ENCODE measurements at regions not wholly inside any gene's neighbourhood (a gene's known extent, or its start where the extent isn't known, plus 50 kb on each side); places are given as distances from the start of the nearest gene placed in this dataset.

DNA sequence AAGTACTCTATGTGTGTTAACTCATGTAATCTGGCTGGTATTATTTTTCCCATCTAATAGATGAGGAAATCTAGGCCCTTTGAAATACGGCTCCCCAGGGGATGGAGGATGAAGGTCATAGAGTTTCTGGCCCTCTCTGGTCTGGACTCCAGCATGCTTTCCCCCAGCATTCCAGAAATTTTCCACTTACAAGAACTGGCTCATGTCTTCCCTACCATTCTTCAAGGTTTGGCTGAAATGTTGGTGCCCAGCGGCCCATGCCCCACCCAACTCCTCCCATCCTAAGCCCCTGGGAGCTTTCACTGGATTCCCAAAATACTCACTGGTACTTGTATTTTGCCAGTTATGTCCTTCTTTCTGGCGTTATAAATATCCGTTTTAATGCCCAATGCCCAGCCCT, 237.5 kb upstream of the NLRP1 start:
- WGBS, 2 donors (ENCODE audit: low coverage in 1 of 2), result 43 to 79% methylated on average over 2 to 4 of the region's 4 CpGs
- no peaks in the 10 kb centered on the region for H3K36me3 ChIP-seq
- no peaks in the 10 kb centered on the region for H3K4me1 ChIP-seq
- peaks cover 73% of the 10 kb centered on the region for H3K27me3 ChIP-seq
- peaks cover 0 to under 1% (median 0%) of the 10 kb centered on the region in 3 donors for H3K9me3 ChIP-seq
- H3K4me3 ChIP-seq, result no peak overlapping the region
- ATAC-seq, result no peak
- TF ChIP-seq POLR2AphosphoS5 (IDR thresholded peaks at IDR 0.05) (no peak), POLR2A (IDR thresholded peaks at IDR 0.05) (no peak), EP300 (IDR thresholded peaks at IDR 0.05) (no peak)
- TF ChIP-seq, protein P1, sequence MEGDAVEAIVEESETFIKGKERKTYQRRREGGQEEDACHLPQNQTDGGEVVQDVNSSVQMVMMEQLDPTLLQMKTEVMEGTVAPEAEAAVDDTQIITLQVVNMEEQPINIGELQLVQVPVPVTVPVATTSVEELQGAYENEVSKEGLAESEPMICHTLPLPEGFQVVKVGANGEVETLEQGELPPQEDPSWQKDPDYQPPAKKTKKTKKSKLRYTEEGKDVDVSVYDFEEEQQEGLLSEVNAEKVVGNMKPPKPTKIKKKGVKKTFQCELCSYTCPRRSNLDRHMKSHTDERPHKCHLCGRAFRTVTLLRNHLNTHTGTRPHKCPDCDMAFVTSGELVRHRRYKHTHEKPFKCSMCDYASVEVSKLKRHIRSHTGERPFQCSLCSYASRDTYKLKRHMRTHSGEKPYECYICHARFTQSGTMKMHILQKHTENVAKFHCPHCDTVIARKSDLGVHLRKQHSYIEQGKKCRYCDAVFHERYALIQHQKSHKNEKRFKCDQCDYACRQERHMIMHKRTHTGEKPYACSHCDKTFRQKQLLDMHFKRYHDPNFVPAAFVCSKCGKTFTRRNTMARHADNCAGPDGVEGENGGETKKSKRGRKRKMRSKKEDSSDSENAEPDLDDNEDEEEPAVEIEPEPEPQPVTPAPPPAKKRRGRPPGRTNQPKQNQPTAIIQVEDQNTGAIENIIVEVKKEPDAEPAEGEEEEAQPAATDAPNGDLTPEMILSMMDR (IDR thresholded peaks at IDR 0.05), result no peak
- no peak overlapping the region for H3K27ac ChIP-seq

DNA sequence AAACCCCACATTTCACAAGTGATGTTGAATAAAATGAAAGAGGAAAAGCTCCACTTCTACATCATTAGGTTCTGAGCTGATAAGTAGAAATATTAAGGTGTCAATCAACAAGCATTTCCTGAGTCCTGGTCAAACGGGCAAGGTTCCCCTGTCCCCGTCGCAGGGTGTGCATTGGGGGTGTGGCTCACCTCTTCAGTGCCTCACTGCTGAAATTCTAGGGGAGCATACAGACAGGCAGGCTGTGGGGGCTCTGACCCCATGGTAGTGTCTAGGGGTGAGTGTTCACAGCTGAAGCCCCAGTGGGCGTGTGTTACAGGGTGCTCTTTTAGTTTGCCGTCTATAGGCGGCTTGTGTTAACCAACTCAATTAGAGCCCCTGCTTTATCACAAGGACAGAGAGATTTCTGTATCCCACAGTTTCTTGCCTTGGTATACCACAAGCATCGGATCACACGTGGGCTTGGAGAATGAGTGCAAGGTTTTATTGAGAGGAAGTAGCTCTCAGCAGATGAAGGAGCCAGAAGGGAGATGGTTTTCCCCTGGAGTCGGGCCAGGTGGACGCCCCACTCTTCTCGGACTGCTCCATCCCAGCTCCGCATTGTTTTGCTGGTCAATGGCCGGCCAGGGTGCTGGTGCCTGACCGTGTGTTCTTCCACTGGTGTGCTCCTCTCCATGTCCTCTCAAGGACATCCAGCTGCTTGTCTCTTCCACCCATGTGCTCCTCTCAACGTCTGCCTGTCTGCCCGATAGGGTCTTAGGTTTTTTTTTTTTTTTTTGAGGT, 238.2 kb upstream of the NLRP1 start:
- 74 to 80% methylated on average over 4 to 9 of the region's 16 CpGs for WGBS, 2 donors (ENCODE audit: low coverage in 1 of 2)
- Histone ChIP-seq H3K4me1 (no peaks in the 10 kb centered on the region), H3K27ac (no peak overlapping the region), H3K27me3 (peaks cover 73% of the 10 kb centered on the region), H3K4me3 (no peak overlapping the region), H3K9me3 (peaks cover 0 to 7% (median 0%) of the 10 kb centered on the region in 3 donors), H3K36me3 (no peaks in the 10 kb centered on the region)
- no peak for TF ChIP-seq POLR2A (IDR thresholded peaks at IDR 0.05)
- no peak for TF ChIP-seq POLR2AphosphoS5 (IDR thresholded peaks at IDR 0.05)
- TF ChIP-seq, protein P1 (IDR thresholded peaks at IDR 0.05), result no peak
- no peak for TF ChIP-seq EP300 (IDR thresholded peaks at IDR 0.05)
- no peak for ATAC-seq

DNA sequence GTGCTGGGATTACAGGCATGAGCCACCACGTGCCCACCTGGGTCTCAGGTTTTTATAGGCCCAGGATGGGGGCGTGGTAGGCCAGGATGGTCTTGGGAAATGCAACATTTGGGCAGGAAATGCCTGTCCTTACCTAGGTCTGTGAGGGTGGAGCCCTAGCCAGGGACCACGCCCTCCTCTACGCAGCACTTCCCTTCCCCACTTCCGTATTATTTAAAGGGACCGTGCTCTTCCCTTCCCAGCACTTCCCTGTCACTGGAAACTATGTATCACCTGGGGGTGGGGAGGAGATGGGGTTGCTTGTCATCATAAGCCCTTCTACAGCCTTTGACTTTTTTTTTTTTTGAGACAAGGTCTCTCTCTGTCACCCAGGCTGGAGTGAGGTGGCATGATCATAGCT, 238.9 kb upstream of the NLRP1 start:
- ATAC-seq, result no peak
- Histone ChIP-seq H3K4me1 (no peaks in the 10 kb centered on the region), H3K27ac (no peak overlapping the region), H3K4me3 (no peak overlapping the region), H3K9me3 (peaks cover 0 to 15% (median 0%) of the 10 kb centered on the region in 3 donors), H3K36me3 (no peaks in the 10 kb centered on the region), H3K27me3 (peaks cover 70% of the 10 kb centered on the region)
- TF ChIP-seq, protein P1 (IDR thresholded peaks at IDR 0.05), result no peak
- 63% methylated on average over 4 of the region's 6 CpGs; no CpG with 5 or more reads in 1 of the 2 donors for WGBS, 2 donors (ENCODE audit: low coverage in 1 of 2)

DNA sequence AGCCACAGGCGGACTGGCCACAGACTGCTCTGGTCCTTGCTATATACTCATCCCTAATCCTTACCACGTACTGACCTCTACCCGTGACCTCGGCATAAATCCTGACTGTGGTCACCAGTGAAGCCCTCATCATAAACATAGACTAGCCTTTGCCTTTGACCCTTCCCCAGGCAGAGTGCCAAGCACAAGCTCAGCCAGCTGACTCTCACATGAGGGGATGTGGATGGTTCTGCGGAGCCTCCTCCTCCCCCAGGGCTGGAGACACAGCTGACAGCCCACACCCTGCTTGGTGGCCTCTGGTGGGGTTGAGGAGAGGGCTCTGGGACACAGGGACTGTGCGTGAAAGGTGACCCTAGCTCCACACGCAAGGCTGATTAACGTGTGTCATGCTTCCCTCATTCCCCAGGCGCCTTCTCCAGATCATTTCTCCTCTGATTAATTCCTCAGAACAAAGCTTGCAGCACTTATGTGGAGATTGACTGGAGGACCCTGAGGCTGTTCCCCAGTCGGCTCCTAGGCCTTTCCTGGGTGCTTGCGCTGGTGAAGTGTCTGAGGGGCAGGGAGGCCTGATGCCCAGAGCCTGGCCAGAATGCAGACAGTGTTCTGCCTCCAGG, 241.5 kb upstream of the NLRP1 start:
- TF ChIP-seq, protein P1 (IDR thresholded peaks at IDR 0.05), result no peak
- Histone ChIP-seq H3K27me3 (peaks cover 63% of the 10 kb centered on the region), H3K27ac (no peak overlapping the region), H3K9me3 (peaks cover 0 to 19% (median 0%) of the 10 kb centered on the region in 3 donors), H3K4me1 (no peaks in the 10 kb centered on the region), H3K36me3 (no peaks in the 10 kb centered on the region), H3K4me3 (no peak overlapping the region)
- WGBS, 2 donors (ENCODE audit: low coverage in 1 of 2), result 50 to 58% methylated on average over 3 to 4 of the region's 11 CpGs
- no peak for ATAC-seq

DNA sequence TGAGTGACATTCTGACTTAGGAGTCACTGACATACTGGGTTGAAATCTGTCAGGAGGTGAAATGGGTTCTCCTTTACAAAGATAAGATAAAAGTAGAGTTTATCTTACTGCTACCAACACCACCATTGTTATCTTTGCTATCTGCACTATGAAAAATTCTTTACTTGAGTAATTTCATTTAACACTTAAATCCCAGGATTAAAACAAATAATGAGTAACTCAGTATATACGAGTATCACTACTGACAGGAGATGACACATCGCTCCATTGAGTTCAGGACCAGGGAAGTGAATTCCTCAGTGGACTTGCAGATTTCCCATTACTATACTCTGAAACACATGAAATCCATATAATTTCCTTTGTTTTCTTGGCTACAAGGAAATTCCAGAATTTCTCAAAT, 242.1 kb upstream of the NLRP1 start:
- H3K27ac ChIP-seq, result no peak overlapping the region
- H3K9me3 ChIP-seq, result peaks cover 0 to 19% (median 0%) of the 10 kb centered on the region in 3 donors
- H3K4me1 ChIP-seq, result no peaks in the 10 kb centered on the region
- 66 to 84% methylated on average over 2 of the region's 2 CpGs for WGBS, 2 donors (ENCODE audit: low coverage in 1 of 2)
- TF ChIP-seq, protein P1 (IDR thresholded peaks at IDR 0.05), result no peak
- TF ChIP-seq POLR2AphosphoS5 (IDR thresholded peaks at IDR 0.05), result no peak
- H3K36me3 ChIP-seq, result no peaks in the 10 kb centered on the region
- no peak overlapping the region for H3K4me3 ChIP-seq
- no peak for ATAC-seq
- peaks cover 60% of the 10 kb centered on the region for H3K27me3 ChIP-seq

Measured in gastroesophageal sphincter (tissue), 4 donors.